ENCODE measurements at regions not wholly inside any gene's neighbourhood (a gene's known extent, or its start where the extent isn't known, plus 50 kb on each side); places are given as distances from the start of the nearest gene placed in this dataset.

DNA sequence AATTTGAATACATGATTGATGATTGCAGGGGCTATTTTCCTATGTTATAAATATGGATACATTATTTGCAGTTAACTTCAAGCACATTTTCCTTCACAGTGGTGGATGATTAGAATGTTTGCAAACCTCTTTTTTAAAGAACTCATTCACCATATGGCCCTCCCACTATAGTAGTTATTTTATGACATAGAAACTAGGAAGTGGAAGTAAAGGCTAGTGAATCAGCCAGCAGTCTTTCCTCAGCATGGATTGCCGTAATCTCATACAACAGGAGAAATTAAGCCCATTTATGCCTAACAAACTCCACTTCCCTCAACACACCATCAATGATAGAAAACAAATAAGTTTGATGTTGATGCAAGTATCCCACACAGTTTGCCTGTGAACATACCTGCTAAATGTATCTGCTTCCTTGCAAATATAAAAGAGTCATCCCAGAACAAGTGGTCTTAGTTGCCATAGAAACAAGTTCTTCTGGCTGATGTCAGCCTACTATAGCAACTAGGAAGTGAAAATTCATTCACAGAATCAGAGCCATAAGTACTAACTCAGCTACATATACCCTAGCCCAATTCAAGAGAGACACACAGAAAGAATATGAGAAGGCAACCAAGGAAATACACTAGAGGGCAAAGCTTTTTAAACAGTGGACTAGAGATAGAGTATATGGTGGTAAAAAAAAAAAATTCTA lies 100.9 kb upstream of the RADX start:
- DNase-seq (ENCODE audit: low read depth): no peak

All from activated T-cell treated with anti-CD3 and anti-CD28 coated beads for 1 hour (primary cell).